Activated gamma-delta T cell (primary cell): ENCODE measurements at regions not wholly inside any gene's neighbourhood (a gene's known extent, or its start where the extent isn't known, plus 50 kb on each side); places are given as distances from the start of the nearest gene placed in this dataset.

Experiments
- DNase-seq: peaks from one replicate; lab custom pipeline; 2025; lab: John Stamatoyannopoulos, UW

- DNase-seq: no peak
These were observed 212.1 kb upstream of the TNRC6C start for GRCh38 chr17:77746393-77746792.

GRCh38 chr17:77746896-77747554 is 211.5 kb upstream of the TNRC6C start:
- no peak for DNase-seq

- DNase-seq: no peak
These were observed 210.1 kb upstream of the TNRC6C start for GRCh38 chr17:77748436-77748835.

- no peak for DNase-seq
These were observed 209.2 kb upstream of the TNRC6C start for GRCh38 chr17:77749321-77749751.

- DNase-seq: no peak
These were observed 208.5 kb upstream of the TNRC6C start for GRCh38 chr17:77749989-77750388.

- no peak for DNase-seq
These were observed 208.0 kb upstream of the TNRC6C start for GRCh38 chr17:77750427-77751043.

GRCh38 chr17:77753246-77753645 is 205.3 kb upstream of the TNRC6C start:
- DNase-seq: no peak

- no peak for DNase-seq
These were observed 204.7 kb upstream of the TNRC6C start for GRCh38 chr17:77753691-77754245.

GRCh38 chr17:77754956-77755355 is 203.5 kb upstream of the TNRC6C start:
- DNase-seq: no peak

GRCh38 chr17:77755410-77755963 is 203.0 kb upstream of the TNRC6C start:
- no peak for DNase-seq

GRCh38 chr17:77756028-77756427 is 202.5 kb upstream of the TNRC6C start:
- DNase-seq: no peak

- DNase-seq: no peak
These were observed 201.5 kb upstream of the TNRC6C start for GRCh38 chr17:77756846-77757560.

GRCh38 chr17:77757561-77757898 is 201.0 kb upstream of the TNRC6C start:
- DNase-seq: no peak

- DNase-seq: no peak
These were observed 195.5 kb upstream of the TNRC6C start for GRCh38 chr17:77763023-77763422.

GRCh38 chr17:77763575-77763974 is 194.9 kb upstream of the TNRC6C start:
- no peak for DNase-seq

GRCh38 chr17:77765292-77765691 is 193.2 kb upstream of the TNRC6C start:
- no peak for DNase-seq

- DNase-seq: no peak
These were observed 191.4 kb upstream of the TNRC6C start for GRCh38 chr17:77767148-77767547.

- no peak for DNase-seq
These were observed 190.2 kb upstream of the TNRC6C start for GRCh38 chr17:77768248-77768852.

- DNase-seq: no peak
These were observed 189.3 kb upstream of the TNRC6C start for GRCh38 chr17:77769215-77769614.

GRCh38 chr17:77769762-77770161 is 188.7 kb upstream of the TNRC6C start:
- DNase-seq: no peak

- no peak for DNase-seq
These were observed 188.0 kb upstream of the TNRC6C start for GRCh38 chr17:77770331-77771105.
